Kidney (tissue), 13 donors: ENCODE measurements at regions not wholly inside any gene's neighbourhood (a gene's known extent, or its start where the extent isn't known, plus 50 kb on each side); places are given as distances from the start of the nearest gene placed in this dataset.

ENCODE experiments used
- DNase-seq, 5 donors: peaks; one replicate each; pipeline ENCODE4 v3.0.0-alpha.2; 2013 to 2020
- FAIRE-seq: peaks from 2 replicates; lab custom pipeline; 2012; peaks lifted over from hg19 to GRCh38; lab: Jason Lieb, UNC
- H3K27ac ChIP-seq, 2 donors: one replicate each; pipeline ENCODE4 v1.7.0; 2013; ENCODE audit warnings: low read depth in 2 of 2, low read length in 2 of 2, inconsistent platforms in 1 of 2
- H3K27me3 ChIP-seq: one replicate; pipeline ENCODE4 v1.7.1; 2013; ENCODE audit warnings: low read length, inconsistent platforms; ENCODE audit not compliant: control insufficient read depth, insufficient read depth
- H3K36me3 ChIP-seq, 3 donors: one replicate each; pipeline versions ENCODE4 v1.7.0 to v1.7.1; 2013; ENCODE audit warnings: low read length in 3 of 3, control low read depth in 1 of 3, inconsistent platforms in 1 of 3; ENCODE audit not compliant: insufficient read depth in 3 of 3, control insufficient read depth in 2 of 3
- H3K4me1 ChIP-seq, 3 donors: one replicate each; pipeline versions ENCODE4 v1.7.0 to v1.7.1; 2013; ENCODE audit warnings: low read length in 3 of 3, inconsistent platforms in 1 of 3, low read depth in 1 of 3; ENCODE audit not compliant: control insufficient read depth in 2 of 3, insufficient read depth in 2 of 3
- H3K4me3 ChIP-seq, 3 donors: one replicate each; pipeline versions ENCODE4 v1.7.0 to v1.8.1; 2013; ENCODE audit warnings: low read length in 3 of 3, control low read depth in 1 of 3, inconsistent platforms in 1 of 3
- H3K9ac ChIP-seq, 3 donors: one replicate each; pipeline versions ENCODE4 v1.7.0 to v1.7.1; 2013; ENCODE audit warnings: low read length in 3 of 3, control low read depth in 1 of 3, inconsistent platforms in 1 of 3
- H3K9me3 ChIP-seq, 3 donors: one replicate each; pipeline versions ENCODE4 v1.7.0 to v1.7.1; 2013; ENCODE audit warnings: low read length in 3 of 3, control low read depth in 1 of 3, inconsistent platforms in 1 of 3; ENCODE audit not compliant: control insufficient read depth in 2 of 3, insufficient read depth in 1 of 3
- CTCF ChIP-seq: IDR thresholded peaks from 3 replicates; pipeline ENCODE4 v1.5.1; 2012; ENCODE audit warnings: mild to moderate bottlenecking, moderate library complexity, borderline replicate concordance; ENCODE audit not compliant: insufficient read depth; ENCODE audit errors: extremely low read depth
- intact Hi-C: fragments of 100-400 bp; cut with DNase I; formaldehyde crosslinking; loops from one replicate; pipeline ENCODE4 v1.11.1; 2022
- donor health status: control.
- donor health status: control.
- donor health status: control.
- donor health status: control.
- donor health status: control.
- donor health status: DM: yes; HTN: yes; CAD: no.
- donor health status: Normal renal cell carcinoma (clear cell type).

- H3K27ac ChIP-seq, result no peak overlapping the region
- FAIRE-seq (no peak), DNase-seq (no peak)
- H3K36me3 ChIP-seq, result peaks cover 4 to 8% (median 5%) of the 10 kb centered on the region in 3 donors
- H3K9me3 ChIP-seq, result peaks cover 0 to 4% (median 0%) of the 10 kb centered on the region in 3 donors
- H3K4me3 ChIP-seq, result no peak overlapping the region
- peaks cover 4 to 18% (median 5%) of the 10 kb centered on the region in 3 donors for H3K4me1 ChIP-seq
- TF ChIP-seq CTCF, result no peak
- H3K9ac ChIP-seq, result no peak overlapping the region
- no peaks in the 10 kb centered on the region for H3K27me3 ChIP-seq
- intact Hi-C loops, result no loop called here
Observed at GRCh38 chr5:124644582-124644981, 101.9 kb downstream of the ZNF608 start.

DNA sequence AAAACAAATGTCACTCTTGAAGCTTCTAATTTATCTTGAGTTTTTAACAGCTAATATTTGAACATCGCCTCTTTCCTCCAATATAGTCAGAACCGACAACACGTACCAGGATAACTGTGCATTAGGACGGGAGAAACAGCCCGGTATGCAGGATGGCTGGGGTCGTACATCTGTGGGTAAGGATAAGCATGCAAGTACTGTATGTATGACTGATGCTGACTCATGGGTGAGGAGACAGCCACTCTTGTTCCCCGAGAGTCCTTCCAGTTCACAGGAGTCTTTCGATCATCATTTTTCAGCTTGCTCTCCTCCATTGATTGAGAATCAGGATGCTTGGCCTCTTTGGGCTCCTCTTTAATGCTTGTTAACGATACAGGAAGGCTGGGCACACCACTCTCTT is 102.3 kb downstream of the ZNF608 start:
- Histone ChIP-seq H3K27me3 (no peaks in the 10 kb centered on the region), H3K9me3 (peaks cover 0 to 4% (median 0%) of the 10 kb centered on the region in 3 donors), H3K27ac (no peak overlapping the region), H3K4me3 (no peak overlapping the region), H3K36me3 (peaks cover 5 to 8% (median 6%) of the 10 kb centered on the region in 3 donors), H3K9ac (no peak overlapping the region), H3K4me1 (peaks cover 0 to 15% (median 2%) of the 10 kb centered on the region in 3 donors)
- DNase-seq (no peak), FAIRE-seq (no peak)
- TF ChIP-seq CTCF, result no peak
- intact Hi-C loops, result no loop called here

GRCh38 chr5:124643336-124643735 is 103.1 kb downstream of the ZNF608 start:
- H3K36me3 ChIP-seq, result peaks cover 5 to 8% (median 7%) of the 10 kb centered on the region in 3 donors
- DNase-seq, result no peak
- H3K9me3 ChIP-seq, result peaks cover 0 to 4% (median 0%) of the 10 kb centered on the region in 3 donors
- no peaks in the 10 kb centered on the region for H3K27me3 ChIP-seq
- H3K9ac ChIP-seq, result no peak overlapping the region
- no peak overlapping the region for H3K27ac ChIP-seq
- no peak for TF ChIP-seq CTCF
- FAIRE-seq, result no peak
- intact Hi-C loops, result no loop called here
- H3K4me3 ChIP-seq, result no peak overlapping the region
- H3K4me1 ChIP-seq, result peaks cover 0 to 9% (median 0%) of the 10 kb centered on the region in 3 donors

GRCh38 chr5:124642151-124642550 is 104.3 kb downstream of the ZNF608 start:
- Histone ChIP-seq H3K27ac (no peak overlapping the region), H3K9ac (no peak overlapping the region), H3K27me3 (no peaks in the 10 kb centered on the region), H3K9me3 (peaks cover 0 to 4% (median 0%) of the 10 kb centered on the region in 3 donors), H3K4me3 (no peak overlapping the region), H3K4me1 (peaks cover 0 to 5% (median 0%) of the 10 kb centered on the region in 3 donors), H3K36me3 (peaks cover 4 to 7% (median 5%) of the 10 kb centered on the region in 3 donors)
- FAIRE-seq (no peak), DNase-seq (no peak)
- no peak for TF ChIP-seq CTCF
- intact Hi-C loops, result no loop called here
